Stomach (tissue), 8 donors: ENCODE measurements at regions not wholly inside any gene's neighbourhood (a gene's known extent, or its start where the extent isn't known, plus 50 kb on each side); places are given as distances from the start of the nearest gene placed in this dataset.
A peak's percentile ranks its signal among the peaks of the same experiment; 100 is the strongest.

ENCODE experiments used
- DNase-seq, 2 donors: peaks; one replicate each; pipeline versions ENCODE4 v3.0.0 to v3.0.0-alpha.2; 2013 to 2019
- H3K27ac ChIP-seq, 5 donors: fragments of 200-600 bp in 4 of 5; sonication (generic) in 4 of 5; one replicate each; pipeline ENCODE4 v1.5.1; 2013 to 2019; ENCODE audit warnings: mild to moderate bottlenecking in 1 of 5, moderate library complexity in 1 of 5
- H3K27me3 ChIP-seq, 3 donors: fragments of 200-600 bp; sonication (generic); one replicate each; pipeline ENCODE4 v1.5.1; 2017 to 2019; ENCODE audit warnings: mixed run types in 1 of 3
- H3K36me3 ChIP-seq, 4 donors: fragments of 200-600 bp; sonication (generic); 1 replicate in 3 of 4; 2 replicates in 1 of 4; pipeline ENCODE4 v1.5.1; 2016 to 2019
- H3K4me1 ChIP-seq, 4 donors: fragments of 200-600 bp; sonication (generic); one replicate each; pipeline ENCODE4 v1.5.1; 2016 to 2019
- H3K4me3 ChIP-seq, 4 donors: fragments of 200-600 bp; sonication (generic) in 3 of 4; one replicate each; pipeline ENCODE4 v1.5.1; 2016 to 2019; ENCODE audit warnings: mild to moderate bottlenecking in 1 of 4
- H3K9me3 ChIP-seq, 4 donors: fragments of 200-600 bp; sonication (generic); one replicate each; pipeline ENCODE4 v1.5.1; 2016 to 2019
- CTCF ChIP-seq, 7 experiments: fragments of 450-650 bp in 4 of 7; fragments of 200-600 bp in 3 of 7; sonication (generic) in 3 of 7; IDR thresholded peaks; one replicate each; pipeline ENCODE4 v1.5.1; 2016 to 2019; ENCODE audit warnings: antibody characterized with exemption in 7 of 7, control low read depth in 2 of 7, mild to moderate bottlenecking in 1 of 7
- EP300 ChIP-seq: sonication (generic); formaldehyde crosslinking; IDR thresholded peaks from one replicate; pipeline ENCODE4 v1.6.1; 2017; ENCODE audit warnings: antibody characterized with exemption
- POLR2A ChIP-seq, 4 donors: fragments of 450-650 bp; IDR thresholded peaks; one replicate each; pipeline ENCODE4 v1.6.1; 2016; ENCODE audit warnings: antibody characterized with exemption in 4 of 4, control low read depth in 2 of 4, mild to moderate bottlenecking in 1 of 4, moderate library complexity in 1 of 4
- POLR2AphosphoS5 ChIP-seq, 3 donors: sonication (generic); formaldehyde crosslinking; IDR thresholded peaks; one replicate each; pipeline ENCODE4 v1.6.1; 2016; ENCODE audit warnings: antibody characterized with exemption in 3 of 3
- WGBS, 5 donors: extraction: QIAGEN DNeasy Blood & Tissue Kit in 3 of 5; methylation state at CpG; one replicate each; pipeline versions ENCODE4 v1.1.5 to v1.1.7; 2013 to 2018; 5-methylcytosine and 5-hydroxymethylcytosine counted together
- intact Hi-C: fragments of 100-400 bp; cut with DNase I; formaldehyde crosslinking; loops from one replicate; pipeline ENCODE4 v1.15.1; 2023; ENCODE audit warnings: low total_unique reads
- donor health status: healthy with polysubstance abuse.
- donor health status: Bipolar disorder and iron deficiency.
- donor health status: healthy.

DNA sequence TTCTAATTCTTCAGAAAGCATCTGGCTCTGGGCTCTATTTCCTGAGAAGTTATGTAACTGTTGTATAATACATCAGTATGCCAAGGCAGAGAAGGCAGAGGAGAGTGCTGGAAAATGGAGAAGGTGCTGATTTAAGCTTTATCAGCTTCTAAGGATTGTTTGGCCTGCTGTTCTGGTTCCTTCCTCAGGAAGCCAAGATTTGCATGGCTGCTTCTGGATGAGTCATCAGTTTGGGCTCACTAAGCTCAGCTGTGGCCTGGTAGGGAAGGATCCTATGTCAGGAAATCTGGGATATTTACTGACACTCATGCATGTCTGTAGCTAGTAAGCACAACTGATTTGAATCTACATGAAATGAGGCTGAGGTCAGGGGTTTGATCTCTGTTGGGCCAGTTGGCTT lies 73.2 kb upstream of the ADGRL4 start:
- Histone ChIP-seq H3K4me3 (no peak overlapping the region), H3K27me3 (no peaks in the 10 kb centered on the region), H3K4me1 (no peaks in the 10 kb centered on the region), H3K36me3 (no peaks in the 10 kb centered on the region), H3K27ac (no peak overlapping the region), H3K9me3 (no peaks in the 10 kb centered on the region)
- intact Hi-C loops: no loop called here
- TF ChIP-seq POLR2A (IDR thresholded peaks at IDR 0.05): no peak
- TF ChIP-seq EP300: no peak
- no peak for TF ChIP-seq CTCF (IDR thresholded peaks at IDR 0.05)
- no peak for TF ChIP-seq POLR2AphosphoS5 (IDR thresholded peaks at IDR 0.05)
- DNase-seq: peak in 1 of 2 donors; percentile 12

DNA sequence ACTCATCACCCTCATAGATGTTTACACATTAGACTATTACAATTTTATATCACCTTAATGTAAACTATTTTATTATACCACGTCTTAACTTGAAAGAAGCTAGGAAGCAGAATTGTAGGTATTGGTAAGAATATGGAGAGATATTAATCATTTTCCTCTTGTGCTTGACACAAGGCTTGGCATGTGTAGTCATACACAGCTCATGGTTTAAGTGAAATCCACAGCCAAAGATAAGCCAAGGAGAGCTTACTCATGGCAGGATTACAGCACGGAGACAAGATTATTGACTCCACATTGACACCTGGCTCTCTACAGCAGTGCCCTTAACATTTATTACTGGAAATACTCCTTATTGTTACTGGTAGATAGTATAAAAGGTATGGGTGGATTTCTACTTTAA lies 68.4 kb upstream of the ADGRL4 start:
- Histone ChIP-seq H3K4me3 (no peak overlapping the region), H3K27me3 (no peaks in the 10 kb centered on the region), H3K36me3 (no peaks in the 10 kb centered on the region), H3K4me1 (no peaks in the 10 kb centered on the region), H3K27ac (no peak overlapping the region), H3K9me3 (no peaks in the 10 kb centered on the region)
- intact Hi-C loops: no loop called here
- DNase-seq: no peak
- TF ChIP-seq POLR2AphosphoS5 (IDR thresholded peaks at IDR 0.05) (no peak), EP300 (no peak), CTCF (IDR thresholded peaks at IDR 0.05) (no peak), POLR2A (IDR thresholded peaks at IDR 0.05) (no peak)
- WGBS, 5 donors: 82 to 90% (median 82%) methylated on average over 2 of the region's 2 CpGs

GRCh38 chr1:79069828-79070227 lies 63.3 kb upstream of the ADGRL4 start:
- 77 to 86% (median 82%) methylated on average over 3 of the region's 3 CpGs for WGBS, 5 donors

GRCh38 chr1:79059341-79059740 lies 52.8 kb upstream of the ADGRL4 start:
- Histone ChIP-seq H3K27ac (no peak overlapping the region), H3K4me1 (no peaks in the 10 kb centered on the region), H3K4me3 (no peak overlapping the region), H3K36me3 (no peaks in the 10 kb centered on the region), H3K27me3 (no peaks in the 10 kb centered on the region), H3K9me3 (peaks cover 0 to 12% (median 8%) of the 10 kb centered on the region in 4 donors)
- WGBS, 5 donors: 82 to 93% (median 85%) methylated on average over 2 of the region's 2 CpGs
- intact Hi-C loops: no loop called here
- DNase-seq: no peak
- TF ChIP-seq EP300 (no peak), POLR2A (IDR thresholded peaks at IDR 0.05) (no peak), POLR2AphosphoS5 (IDR thresholded peaks at IDR 0.05) (no peak), CTCF (IDR thresholded peaks at IDR 0.05) (no peak)

More at GRCh38 chr1:79069828-79070227, 63.3 kb upstream of the ADGRL4 start:
- H3K27me3 ChIP-seq: no peaks in the 10 kb centered on the region
- H3K9me3 ChIP-seq: no peaks in the 10 kb centered on the region
- no peaks in the 10 kb centered on the region for H3K4me1 ChIP-seq
- TF ChIP-seq CTCF (IDR thresholded peaks at IDR 0.05): no peak
- no peak for TF ChIP-seq POLR2AphosphoS5 (IDR thresholded peaks at IDR 0.05)
- TF ChIP-seq EP300: no peak
- TF ChIP-seq POLR2A (IDR thresholded peaks at IDR 0.05): no peak
- intact Hi-C loops: no loop called here
- H3K27ac ChIP-seq: no peak overlapping the region
- H3K4me3 ChIP-seq: no peak overlapping the region
- no peaks in the 10 kb centered on the region for H3K36me3 ChIP-seq
- no peak for DNase-seq
